ENCODE measurements at regions not wholly inside any gene's neighbourhood (a gene's known extent, or its start where the extent isn't known, plus 50 kb on each side); places are given as distances from the start of the nearest gene placed in this dataset.

DNA sequence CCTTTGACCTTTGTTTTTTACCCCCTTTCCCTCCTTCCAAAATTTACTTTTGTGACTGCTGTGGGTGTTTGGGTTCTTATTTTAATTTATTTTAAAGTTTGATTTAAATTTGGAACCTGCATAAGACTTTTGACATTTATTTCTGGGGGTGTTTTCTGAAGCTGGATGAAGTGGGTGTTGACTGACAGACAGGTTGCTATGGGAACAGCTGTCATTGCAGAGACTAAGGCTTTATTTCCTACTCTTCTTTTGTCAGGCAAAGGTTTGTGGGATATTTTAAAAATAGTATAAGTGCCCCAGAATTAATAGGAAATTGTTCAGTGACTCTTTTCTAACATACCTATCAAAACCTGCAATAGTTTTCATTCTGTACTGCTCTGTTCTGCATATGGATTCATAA is 290.8 kb upstream of the ESRRG start:
- FAIRE-seq (no peak), DNase-seq (ENCODE audit: insufficient read length, low spot score) (no peak)

DNA sequence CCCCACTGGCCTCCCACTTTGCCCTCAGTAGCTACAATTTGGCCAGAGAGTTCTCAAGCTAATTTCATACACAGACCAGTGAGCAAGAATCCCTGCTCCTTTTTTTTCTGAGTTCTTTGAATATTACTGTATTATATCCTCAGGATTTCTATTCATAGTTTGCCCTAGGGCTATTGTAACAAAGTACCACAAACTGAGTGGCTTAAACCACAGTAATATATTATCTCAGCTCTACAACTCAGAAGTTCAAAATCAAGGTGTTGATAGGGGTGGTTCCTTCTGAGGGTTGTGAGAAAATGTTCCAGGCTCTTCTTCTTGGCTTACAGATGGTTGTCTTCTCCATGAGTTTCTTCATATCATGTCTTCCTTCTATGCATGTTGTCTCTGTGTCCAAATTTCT is 289.4 kb upstream of the ESRRG start:
- FAIRE-seq, result no peak

DNA sequence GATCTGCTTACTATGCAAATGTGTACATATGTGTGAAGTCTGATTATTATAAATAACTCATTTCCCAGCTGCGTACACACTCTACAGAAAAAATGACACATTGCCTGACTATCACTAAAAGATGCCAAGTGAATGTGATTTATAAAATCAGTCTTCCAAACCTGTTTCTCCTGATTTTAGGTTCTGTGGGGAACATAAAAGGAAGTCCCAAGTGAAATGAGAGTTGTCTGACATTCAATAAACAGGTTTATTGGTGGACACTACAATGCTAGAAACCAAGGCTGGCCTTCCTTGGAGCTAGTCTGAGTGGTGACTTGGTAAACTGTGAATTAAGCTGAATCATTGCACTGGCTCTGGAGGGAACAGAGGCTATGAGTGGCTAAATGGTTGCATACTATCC is 287.9 kb upstream of the ESRRG start:
- DNase-seq (ENCODE audit: insufficient read length, low spot score) (no peak), FAIRE-seq (no peak)

More for the DNA sequence above, 289.4 kb upstream of the ESRRG start:
- DNase-seq (ENCODE audit: insufficient read length, low spot score), result no peak

DNA sequence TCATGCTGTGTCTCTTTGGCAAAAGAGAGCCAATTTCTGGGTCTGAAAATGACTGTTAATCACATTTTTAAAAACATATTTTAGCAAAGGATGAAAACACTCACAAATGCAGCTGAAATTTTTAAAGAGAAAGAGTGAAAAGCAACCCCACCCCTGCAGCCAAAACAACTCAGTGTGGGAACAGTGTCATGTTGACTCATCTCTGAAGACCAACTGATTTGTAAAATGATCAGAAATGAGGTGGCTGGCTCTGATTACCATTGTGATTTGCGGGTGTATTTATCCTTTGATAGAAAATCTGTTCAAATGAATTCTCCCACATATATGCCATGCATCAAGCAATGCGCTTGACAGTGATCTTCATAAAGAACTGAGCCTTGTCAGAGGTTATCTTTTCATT is 287.0 kb upstream of the ESRRG start:
- no peak for FAIRE-seq

DNA sequence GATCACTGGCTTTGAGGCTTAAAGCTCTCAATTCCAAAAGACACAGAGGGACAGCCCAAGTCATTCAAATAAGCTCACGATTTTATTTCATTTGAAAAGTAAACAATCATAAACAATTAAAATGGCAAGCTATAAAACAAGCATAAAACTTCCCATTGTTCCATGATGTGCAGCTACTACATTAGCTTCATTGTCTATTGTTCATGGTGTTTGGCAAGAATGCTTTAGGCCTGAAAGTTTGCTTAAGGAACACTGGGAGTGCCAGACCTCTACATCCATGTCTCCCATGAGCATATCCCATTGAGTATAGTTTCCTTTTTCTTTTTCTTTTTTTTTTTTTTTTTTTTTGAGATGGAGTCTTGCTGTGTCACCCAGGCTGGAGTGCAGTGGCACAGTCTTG is 286.1 kb upstream of the ESRRG start:
- DNase-seq (ENCODE audit: insufficient read length, low spot score) (no peak), FAIRE-seq (no peak)

More for the DNA sequence above, 287.0 kb upstream of the ESRRG start:
- no peak for DNase-seq (ENCODE audit: insufficient read length, low spot score)

DNA sequence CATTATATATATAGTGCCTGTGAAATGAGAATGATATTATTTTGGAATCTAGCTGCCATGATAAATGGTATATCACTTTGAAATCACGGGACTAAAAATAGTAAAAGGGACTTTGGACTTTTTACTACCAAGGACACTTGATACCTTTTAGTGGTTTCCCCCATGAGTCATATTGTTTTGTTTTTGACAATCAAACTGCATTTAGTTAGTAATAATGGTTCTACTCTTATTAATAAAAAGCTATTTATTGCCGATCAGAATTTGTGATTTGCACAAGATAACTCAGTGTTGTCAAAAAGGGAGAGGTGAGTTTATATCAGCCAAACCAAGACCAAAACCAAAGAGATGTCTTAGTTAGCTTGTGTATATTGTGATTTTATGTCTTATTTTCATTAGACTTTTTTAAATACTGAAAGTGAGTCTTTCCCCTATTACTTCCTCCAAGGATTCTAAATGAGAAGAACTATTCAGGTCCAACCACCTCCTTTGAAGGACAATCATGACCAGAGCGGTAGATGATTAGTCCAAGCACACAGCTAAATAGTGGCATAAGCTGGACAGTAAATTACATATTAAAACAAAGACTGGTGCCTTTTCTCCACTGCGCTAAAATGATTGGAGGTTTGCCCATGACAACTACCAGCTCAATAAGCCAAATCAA is 281.7 kb upstream of the ESRRG start:
- DNase-seq (ENCODE audit: insufficient read length, low spot score), result no peak
- FAIRE-seq, result no peak

DNA sequence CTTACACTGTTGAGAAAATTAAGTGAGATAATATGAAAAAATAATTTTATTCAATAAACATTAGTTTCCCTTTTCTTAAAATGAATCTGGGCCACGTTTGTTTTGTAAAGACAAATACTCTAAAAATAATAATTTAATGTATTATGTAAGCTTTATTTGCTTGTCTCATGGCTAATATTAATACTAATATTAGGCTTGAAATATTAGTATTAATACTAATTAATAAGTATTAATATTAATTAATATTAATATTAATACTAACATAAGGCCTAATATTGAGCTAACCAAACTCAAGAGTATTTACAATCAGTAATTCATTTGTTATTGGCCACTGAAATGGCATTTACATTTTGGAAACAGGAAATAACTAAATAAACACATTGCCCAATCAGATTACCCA is 280.1 kb upstream of the ESRRG start:
- FAIRE-seq (no peak), DNase-seq (ENCODE audit: insufficient read length, low spot score) (no peak)

DNA sequence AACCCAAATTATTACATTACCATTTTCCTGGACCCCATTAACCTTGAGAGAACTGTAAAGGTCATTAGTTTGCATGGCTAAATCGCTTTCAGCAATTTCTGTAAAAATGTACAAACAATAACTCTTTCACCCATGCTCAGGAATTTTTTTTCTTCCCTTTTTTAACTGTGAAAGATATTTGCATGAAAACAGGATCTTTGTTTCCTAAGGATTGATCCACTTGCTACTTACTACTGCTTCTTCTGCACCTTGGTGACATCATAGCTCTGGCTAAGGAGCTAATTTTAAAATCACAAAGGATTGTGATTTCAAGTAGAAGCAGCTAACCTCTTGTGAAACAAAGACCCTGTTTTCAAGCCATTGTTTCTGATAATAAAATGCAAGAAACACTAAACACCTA is 274.6 kb upstream of the ESRRG start:
- no peak for FAIRE-seq
- DNase-seq (ENCODE audit: insufficient read length, low spot score), result no peak

DNA sequence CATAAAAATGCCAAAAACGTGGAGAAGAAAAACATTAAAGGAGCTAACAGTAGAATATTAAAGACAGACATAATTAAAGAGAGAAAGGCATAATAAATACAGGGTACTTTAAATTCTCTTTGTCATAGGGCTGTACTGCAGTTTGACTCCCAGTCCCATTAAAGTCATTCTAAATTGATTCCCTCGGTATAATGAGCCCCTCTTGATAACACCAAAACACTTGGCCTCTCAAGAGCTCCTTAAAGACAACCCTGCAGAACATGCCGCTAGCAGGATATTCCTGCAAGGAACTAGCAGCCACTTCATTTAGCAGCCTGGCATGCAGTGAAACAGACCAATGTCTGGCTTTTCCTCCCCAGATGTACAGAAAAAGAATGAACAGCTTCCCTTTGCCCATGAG is 273.8 kb upstream of the ESRRG start:
- FAIRE-seq (no peak), DNase-seq (ENCODE audit: insufficient read length, low spot score) (no peak)

DNA sequence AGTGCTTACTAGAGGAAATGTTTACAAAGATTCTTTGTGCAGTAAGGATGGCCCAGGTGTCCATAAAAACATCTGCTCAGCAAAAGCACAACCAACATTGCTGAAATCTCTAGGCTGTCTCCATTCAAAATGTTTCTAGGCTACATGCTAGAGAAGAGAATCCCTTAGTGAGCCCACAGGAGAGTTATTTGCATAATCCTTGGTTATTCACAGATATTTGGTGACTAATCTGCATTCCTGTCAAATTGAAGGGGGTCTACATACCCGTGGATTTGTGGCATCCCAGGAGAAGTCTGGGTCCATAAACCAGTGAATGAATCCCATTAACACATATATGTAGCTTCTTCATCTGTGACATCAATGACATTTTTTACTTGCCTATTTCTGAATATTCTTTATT is 261.3 kb upstream of the ESRRG start:
- DNase-seq (ENCODE audit: insufficient read length, low spot score), result no peak
- FAIRE-seq, result no peak

DNA sequence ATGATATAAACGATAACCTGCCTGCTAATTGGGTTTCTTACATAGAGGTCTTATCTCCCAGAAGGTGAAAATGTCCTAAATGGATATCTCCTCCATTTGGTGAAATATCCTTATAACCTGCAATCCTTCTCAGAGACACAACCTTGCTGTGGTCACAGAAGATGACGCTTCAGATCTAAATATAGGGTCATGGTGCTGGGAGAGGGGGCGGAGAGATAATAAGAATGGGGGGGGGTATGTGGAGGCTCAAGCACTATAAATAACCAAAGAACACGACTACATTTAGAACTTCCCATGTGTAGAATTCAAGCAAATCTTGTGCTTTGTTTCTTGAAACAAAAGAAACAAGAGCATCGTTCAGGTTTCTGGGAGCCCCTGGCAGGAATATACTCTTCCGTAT is 260.6 kb upstream of the ESRRG start:
- DNase-seq (ENCODE audit: insufficient read length, low spot score), result no peak
- no peak for FAIRE-seq

DNA sequence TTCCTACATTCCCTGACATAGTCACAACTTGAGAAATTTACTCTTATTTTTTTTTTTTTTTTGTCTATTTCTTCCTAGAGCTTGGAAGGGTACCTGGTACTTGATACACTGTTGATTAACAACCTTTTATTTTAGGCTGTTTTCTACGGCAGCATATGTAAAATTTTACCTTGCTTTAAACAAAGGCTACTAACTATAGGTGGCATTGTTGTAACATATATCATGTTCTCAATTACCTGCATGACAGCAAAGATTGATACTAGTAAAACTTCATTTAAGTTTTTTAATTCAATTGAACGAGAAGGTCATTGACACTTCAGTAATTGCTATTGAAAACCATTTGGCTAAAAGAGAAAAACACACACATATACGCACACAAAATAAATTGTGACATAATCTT is 238.3 kb upstream of the ESRRG start:
- DNase-seq (ENCODE audit: insufficient read length, low spot score), result no peak
- FAIRE-seq, result no peak

DNA sequence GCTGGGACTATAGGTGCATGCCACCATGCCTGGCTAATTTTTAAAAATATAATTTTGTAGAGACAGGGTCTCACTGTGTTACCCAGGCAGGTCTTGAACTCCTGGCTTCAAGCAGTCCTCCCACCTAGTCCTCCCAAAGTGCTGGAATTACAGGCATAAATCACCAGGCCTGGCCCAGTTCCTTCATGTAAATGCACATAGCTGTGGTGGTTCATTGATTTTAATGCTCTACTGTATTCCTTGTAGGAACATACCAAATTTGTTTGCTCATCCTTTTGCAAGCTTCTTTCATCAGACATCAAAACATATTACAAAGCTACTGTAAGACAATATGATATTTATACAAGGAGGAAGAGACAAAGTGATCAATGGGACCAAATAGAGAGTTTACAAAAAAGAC is 237.5 kb upstream of the ESRRG start:
- DNase-seq (ENCODE audit: insufficient read length, low spot score), result no peak
- FAIRE-seq, result no peak

DNA sequence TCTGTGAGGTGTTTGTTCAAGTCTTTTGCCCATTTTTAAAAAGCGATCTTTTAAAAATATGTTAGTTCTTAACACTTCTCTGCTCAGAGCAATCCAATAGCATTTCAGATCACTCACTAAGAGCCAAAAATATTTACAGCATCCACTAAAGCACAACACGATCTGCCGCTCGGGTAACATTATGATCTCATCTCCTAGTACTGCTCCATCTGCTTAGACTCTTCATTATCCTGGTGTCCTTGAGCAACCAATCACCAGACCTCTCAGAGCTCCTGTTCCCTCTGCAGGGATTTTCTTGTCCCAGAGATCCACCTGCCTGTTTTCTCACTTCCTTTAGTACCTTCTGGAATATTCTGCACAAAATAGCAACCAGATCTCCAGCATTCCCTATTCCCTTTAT is 235.3 kb upstream of the ESRRG start:
- no peak for DNase-seq (ENCODE audit: insufficient read length, low spot score)

DNA sequence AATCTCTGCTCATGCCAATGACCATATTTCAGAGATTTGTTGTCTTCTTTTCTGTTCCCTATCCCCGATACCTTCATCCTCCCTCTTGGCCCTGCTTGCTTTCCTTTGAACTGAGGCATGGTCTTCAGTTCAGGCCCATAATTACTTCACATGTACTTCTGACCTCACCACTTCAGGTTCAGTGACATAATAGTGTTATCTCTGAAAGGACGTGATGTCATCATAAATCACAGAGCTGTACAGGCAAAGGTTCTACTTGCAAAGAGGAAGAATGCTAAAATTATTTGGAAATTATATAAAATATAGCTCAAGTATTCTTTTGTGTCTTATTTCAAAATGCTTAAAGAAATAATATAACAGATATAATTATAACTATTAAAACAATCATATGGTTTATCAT is 230.3 kb upstream of the ESRRG start:
- FAIRE-seq (no peak), DNase-seq (ENCODE audit: insufficient read length, low spot score) (no peak)

More for the DNA sequence above, 235.3 kb upstream of the ESRRG start:
- FAIRE-seq, result no peak

DNA sequence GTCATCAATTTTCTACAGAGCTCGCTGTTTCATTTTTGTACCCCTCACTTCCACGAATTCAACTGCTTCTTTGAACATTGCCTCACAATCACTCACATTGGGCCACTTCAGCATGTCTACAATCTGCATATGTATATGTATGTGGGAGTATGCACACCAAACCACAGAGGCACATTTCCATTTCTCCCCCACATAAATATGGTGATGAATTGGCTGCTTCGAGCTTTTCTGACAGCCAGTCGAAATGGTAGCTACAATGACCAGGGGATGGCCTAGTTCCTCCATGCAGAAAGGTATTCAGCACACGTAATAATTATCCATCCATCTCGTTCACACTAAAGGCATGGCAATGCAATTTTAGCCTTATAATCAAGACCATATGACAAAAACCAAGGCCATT is 229.6 kb upstream of the ESRRG start:
- FAIRE-seq (no peak), DNase-seq (ENCODE audit: insufficient read length, low spot score) (no peak)

DNA sequence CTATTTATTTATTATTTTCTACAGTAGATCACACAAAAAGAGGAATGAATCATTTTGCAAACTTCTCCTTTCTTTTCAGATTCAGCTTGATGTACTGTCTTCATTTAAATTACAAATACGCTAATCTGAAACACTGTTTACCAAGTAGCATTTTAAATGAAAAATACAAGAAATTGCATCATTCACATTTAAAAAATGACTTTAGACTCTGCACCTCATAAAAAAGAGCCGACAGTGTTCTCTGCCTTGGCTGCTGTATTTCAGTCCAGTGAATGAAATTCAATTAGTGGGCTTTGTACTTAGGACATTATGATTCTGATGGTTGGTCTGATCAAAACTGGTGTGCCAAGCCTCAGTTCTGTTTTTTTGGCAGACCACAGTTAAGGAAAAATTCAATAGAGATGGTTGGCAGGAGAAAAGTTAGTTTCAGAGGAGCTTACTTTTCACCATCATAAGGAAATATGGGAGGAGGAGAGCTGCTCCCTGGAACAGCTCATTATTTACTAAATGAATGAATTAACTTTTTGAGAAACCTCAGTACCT is 222.4 kb upstream of the ESRRG start:
- FAIRE-seq (no peak), DNase-seq (ENCODE audit: insufficient read length, low spot score) (no peak)

DNA sequence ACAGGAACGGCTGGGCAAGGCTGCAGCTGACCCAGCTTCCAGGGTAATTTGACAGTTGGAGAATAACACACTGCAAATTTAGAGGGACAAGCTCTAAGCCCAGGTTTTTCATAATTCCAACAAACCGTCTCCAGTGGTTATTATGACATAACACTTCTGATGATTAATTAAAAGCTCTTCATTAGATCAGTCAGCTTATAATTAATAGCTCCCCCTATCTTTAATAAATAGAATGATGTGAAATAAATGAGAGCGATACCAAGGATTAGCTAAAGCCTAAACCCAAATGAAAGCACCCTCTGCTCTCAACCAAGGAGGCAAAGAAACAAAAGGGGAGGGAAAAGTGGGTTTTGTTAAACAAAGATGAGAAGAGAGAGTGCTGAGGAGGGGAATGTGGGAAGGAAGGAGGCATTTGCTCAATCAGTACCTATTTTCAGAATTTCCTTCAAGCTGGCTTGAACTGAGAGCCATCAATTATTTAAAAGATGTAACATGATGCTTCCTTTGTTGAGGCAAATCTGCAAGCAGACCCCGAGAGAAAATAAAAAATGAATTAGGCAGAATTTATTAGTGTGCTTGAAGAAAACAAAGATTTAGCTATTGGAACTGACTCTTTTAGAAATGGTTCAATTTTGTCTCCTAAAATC is 221.8 kb upstream of the ESRRG start:
- DNase-seq (ENCODE audit: insufficient read length, low spot score) (no peak), FAIRE-seq (no peak)

DNA sequence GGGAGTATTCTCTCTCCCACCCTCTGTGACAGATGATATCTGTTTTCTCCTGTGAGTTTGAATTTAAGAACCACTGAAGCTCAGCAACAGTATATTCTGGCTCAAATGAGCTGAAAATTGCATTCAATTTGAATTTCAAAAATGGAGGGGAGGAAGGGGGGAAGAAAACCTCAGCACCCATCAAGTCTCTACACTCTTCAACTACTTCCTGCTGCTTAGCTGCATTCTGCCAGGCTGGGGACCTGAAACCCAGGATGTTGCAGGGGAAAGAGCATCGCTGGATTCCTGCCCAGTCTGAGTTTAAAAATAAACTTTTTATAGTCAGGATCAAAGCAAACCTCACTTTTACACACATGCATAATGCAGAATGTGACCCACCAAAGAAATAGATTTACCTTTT is 214.3 kb upstream of the ESRRG start:
- FAIRE-seq, result no peak

DNA sequence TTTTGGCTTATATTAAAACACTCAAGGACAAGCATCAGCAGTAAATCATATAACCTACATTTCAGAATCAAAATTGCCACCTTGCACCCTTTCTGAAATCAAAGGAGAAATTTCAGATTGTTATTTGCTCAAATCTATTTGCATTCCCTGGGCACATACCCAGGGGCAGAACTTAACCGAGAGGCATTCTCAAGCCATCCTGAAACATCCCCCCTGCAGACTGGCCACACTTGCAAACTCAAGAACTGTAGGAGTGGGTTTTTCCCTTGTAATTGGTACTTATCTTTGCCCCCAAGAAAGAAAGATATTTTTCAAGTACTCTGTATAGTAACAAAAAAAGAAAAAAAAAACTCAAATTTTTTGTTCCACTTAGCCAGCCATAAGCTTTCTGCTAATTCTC is 213.6 kb upstream of the ESRRG start:
- DNase-seq (ENCODE audit: insufficient read length, low spot score), result no peak
- no peak for FAIRE-seq

More for the DNA sequence above, 214.3 kb upstream of the ESRRG start:
- DNase-seq (ENCODE audit: insufficient read length, low spot score), result no peak

DNA sequence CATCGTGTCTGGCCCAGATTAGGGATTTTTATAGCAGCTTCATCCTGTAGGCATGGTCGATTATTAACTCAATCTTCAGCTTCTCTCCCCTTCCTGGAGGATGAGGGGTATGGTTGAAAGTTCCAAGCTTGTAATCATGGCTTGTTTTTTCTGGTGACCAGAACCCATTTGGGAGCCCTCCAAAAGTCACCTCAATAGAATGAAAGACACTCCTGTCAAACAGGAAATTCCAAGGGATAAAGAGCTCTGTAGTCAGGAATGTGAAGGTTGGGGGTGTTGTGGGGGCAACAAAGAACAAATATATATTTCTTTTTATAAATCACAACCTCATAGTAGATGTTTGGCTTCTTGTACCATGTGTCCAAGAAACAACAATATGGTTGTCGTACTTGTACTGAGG is 212.7 kb upstream of the ESRRG start:
- FAIRE-seq (no peak), DNase-seq (ENCODE audit: insufficient read length, low spot score) (no peak)

DNA sequence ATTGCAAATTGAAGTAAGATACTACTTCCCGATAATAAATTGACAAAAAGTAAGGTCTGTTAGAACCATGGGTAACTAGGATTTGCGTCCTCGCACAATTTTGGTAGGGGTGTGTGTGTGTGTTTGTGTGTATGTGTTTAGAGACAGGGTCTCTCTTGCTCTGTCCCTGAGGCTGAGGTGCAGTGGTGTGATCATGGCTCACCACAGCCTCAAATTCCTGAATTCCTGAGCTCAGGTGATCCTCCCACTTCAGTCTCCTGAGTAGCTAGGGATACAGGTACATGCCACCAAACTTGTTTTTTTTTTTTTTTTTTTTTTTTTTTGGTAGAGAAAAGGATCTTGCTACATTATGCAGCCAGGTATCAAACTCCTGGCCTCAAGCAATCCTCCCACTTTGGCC is 209.2 kb upstream of the ESRRG start:
- DNase-seq (ENCODE audit: insufficient read length, low spot score), result no peak
- no peak for FAIRE-seq
